MM.1S (cell line): ENCODE measurements at regions not wholly inside any gene's neighbourhood (a gene's known extent, or its start where the extent isn't known, plus 50 kb on each side); places are given as distances from the start of the nearest gene placed in this dataset.

Source experiments
- DNase-seq: peaks from one replicate; pipeline ENCODE4 v3.0.0-alpha.2; 2015
- H2AFZ ChIP-seq: fragments of 300-600 bp; sonication (generic); 2 replicates; pipeline ENCODE4 v1.6.0; 2016; ENCODE audit warnings: antibody characterized with exemption, low read length
- H3F3A ChIP-seq: fragments of 300-600 bp; sonication (generic); 2 replicates; pipeline ENCODE4 v1.6.1; 2016; ENCODE audit warnings: mild to moderate bottlenecking, antibody characterized with exemption, low read length, moderate library complexity, mixed read lengths; ENCODE audit not compliant: insufficient read depth
- H3K27ac ChIP-seq: fragments of 300-600 bp; sonication (generic); 2 replicates; pipeline ENCODE4 v1.5.1; 2016; ENCODE audit warnings: mild to moderate bottlenecking, low read length
- H3K27me3 ChIP-seq: fragments of 300-600 bp; sonication (generic); replicated peaks from 2 replicates; pipeline ENCODE4 v1.6.0; 2016; ENCODE audit warnings: low read length; ENCODE audit not compliant: insufficient read depth
- H3K36me3 ChIP-seq: fragments of 300-600 bp; sonication (generic); replicated peaks from 2 replicates; pipeline ENCODE4 v1.6.1; 2016; ENCODE audit warnings: mild to moderate bottlenecking, low read length, mixed read lengths; ENCODE audit not compliant: insufficient read depth
- H3K4me1 ChIP-seq: fragments of 300-600 bp; sonication (generic); 2 replicates; pipeline ENCODE4 v1.6.1; 2016; ENCODE audit warnings: low read length, mixed read lengths
- H3K4me2 ChIP-seq: fragments of 300-600 bp; sonication (generic); 2 replicates; pipeline ENCODE4 v1.6.0; 2016; ENCODE audit warnings: low read depth, low read length
- H3K4me3 ChIP-seq: fragments of 300-600 bp; sonication (generic); 2 replicates; pipeline ENCODE4 v1.5.1; 2016; ENCODE audit warnings: low read length, mixed read lengths
- H3K79me2 ChIP-seq: fragments of 300-600 bp; sonication (generic); 2 replicates; pipeline ENCODE4 v1.6.1; 2016; ENCODE audit warnings: mixed run types, low read length, mixed read lengths
- H3K9ac ChIP-seq: fragments of 300-600 bp; sonication (generic); 2 replicates; pipeline ENCODE4 v1.6.1; 2016; ENCODE audit warnings: low read length, mixed read lengths
- H3K9me2 ChIP-seq: fragments of 300-600 bp; sonication (generic); replicated peaks from 2 replicates; pipeline ENCODE4 v1.6.1; 2016; ENCODE audit warnings: mild to moderate bottlenecking, low read length, mixed read lengths; ENCODE audit not compliant: insufficient read depth
- H3K9me3 ChIP-seq: fragments of 300-600 bp; sonication (generic); replicated peaks from 2 replicates; pipeline ENCODE4 v1.6.1; 2016; ENCODE audit warnings: mild to moderate bottlenecking, low read length, mixed read lengths; ENCODE audit not compliant: insufficient read depth
- H4K20me1 ChIP-seq: fragments of 300-600 bp; sonication (generic); 2 replicates; pipeline ENCODE4 v1.6.1; 2016; ENCODE audit warnings: mild to moderate bottlenecking, low read length, moderate library complexity, mixed read lengths; ENCODE audit not compliant: insufficient read depth
- EZH2 ChIP-seq: fragments of 300-600 bp; sonication (generic); optimal IDR thresholded peaks from 2 replicates; pipeline ENCODE3; 2017; ENCODE audit warnings: low read depth, mild to moderate bottlenecking, antibody characterized with exemption, low read length, mixed read lengths
- EZH2phosphoT487 ChIP-seq: fragments of 300-600 bp; sonication (generic); IDR thresholded peaks from 2 replicates; pipeline ENCODE4 v1.6.1; 2018; ENCODE audit warnings: antibody characterized with exemption, low read length
- TF ChIP-seq, protein P1 (sequence below): fragments of 300-600 bp; sonication (generic); IDR thresholded peaks from 2 replicates; pipeline ENCODE4 v1.5.1; 2016; ENCODE audit warnings: antibody characterized with exemption, low read length, mixed read lengths

GRCh38 chr11:128215238-128215882 is 372.0 kb downstream of the ETS1 start:
- TF ChIP-seq EZH2 (no peak), EZH2phosphoT487 (no peak)
- TF ChIP-seq, protein P1, sequence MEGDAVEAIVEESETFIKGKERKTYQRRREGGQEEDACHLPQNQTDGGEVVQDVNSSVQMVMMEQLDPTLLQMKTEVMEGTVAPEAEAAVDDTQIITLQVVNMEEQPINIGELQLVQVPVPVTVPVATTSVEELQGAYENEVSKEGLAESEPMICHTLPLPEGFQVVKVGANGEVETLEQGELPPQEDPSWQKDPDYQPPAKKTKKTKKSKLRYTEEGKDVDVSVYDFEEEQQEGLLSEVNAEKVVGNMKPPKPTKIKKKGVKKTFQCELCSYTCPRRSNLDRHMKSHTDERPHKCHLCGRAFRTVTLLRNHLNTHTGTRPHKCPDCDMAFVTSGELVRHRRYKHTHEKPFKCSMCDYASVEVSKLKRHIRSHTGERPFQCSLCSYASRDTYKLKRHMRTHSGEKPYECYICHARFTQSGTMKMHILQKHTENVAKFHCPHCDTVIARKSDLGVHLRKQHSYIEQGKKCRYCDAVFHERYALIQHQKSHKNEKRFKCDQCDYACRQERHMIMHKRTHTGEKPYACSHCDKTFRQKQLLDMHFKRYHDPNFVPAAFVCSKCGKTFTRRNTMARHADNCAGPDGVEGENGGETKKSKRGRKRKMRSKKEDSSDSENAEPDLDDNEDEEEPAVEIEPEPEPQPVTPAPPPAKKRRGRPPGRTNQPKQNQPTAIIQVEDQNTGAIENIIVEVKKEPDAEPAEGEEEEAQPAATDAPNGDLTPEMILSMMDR: no peak
- Histone ChIP-seq H3F3A (no peaks in the 10 kb centered on the region), H3K9ac (no peak overlapping the region), H3K4me1 (no peaks in the 10 kb centered on the region), H3K4me3 (no peak overlapping the region), H4K20me1 (no peaks in the 10 kb centered on the region), H3K27ac (no peak overlapping the region), H3K4me2 (no peak overlapping the region), H3K79me2 (no peaks in the 10 kb centered on the region), H3K27me3 (no peaks in the 10 kb centered on the region), H3K9me2 (no peaks in the 10 kb centered on the region), H3K36me3 (no peaks in the 10 kb centered on the region), H3K9me3 (no peaks in the 10 kb centered on the region), H2AFZ (no peak overlapping the region)
- no peak for DNase-seq

DNA sequence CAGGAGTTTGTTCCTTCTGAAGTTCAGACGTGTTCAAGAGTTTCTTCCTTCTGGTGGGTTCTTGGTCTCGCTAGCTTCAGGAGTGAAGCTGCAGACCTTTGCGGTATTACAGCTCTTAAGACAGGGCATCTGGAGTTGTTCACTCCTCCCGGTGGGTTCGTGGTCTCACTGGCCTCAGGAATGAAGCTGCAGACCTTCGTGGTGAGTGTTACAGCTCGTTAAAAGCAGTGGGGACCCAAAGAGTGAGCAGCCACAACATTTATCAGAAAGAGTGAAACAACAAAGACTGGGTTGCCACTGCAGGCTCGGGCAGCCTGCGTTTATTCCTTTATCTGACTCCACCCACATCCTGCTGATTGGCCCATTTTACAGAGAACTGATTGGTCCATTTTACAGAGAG is 373.1 kb downstream of the ETS1 start:
- Histone ChIP-seq H3K27ac (no peak overlapping the region), H4K20me1 (no peaks in the 10 kb centered on the region), H3K4me2 (no peak overlapping the region), H3K79me2 (no peaks in the 10 kb centered on the region), H3F3A (no peaks in the 10 kb centered on the region), H3K9me2 (no peaks in the 10 kb centered on the region), H2AFZ (no peak overlapping the region), H3K4me3 (no peak overlapping the region), H3K36me3 (no peaks in the 10 kb centered on the region), H3K4me1 (no peaks in the 10 kb centered on the region), H3K27me3 (no peaks in the 10 kb centered on the region), H3K9ac (no peak overlapping the region), H3K9me3 (no peaks in the 10 kb centered on the region)
- DNase-seq: no peak
- TF ChIP-seq, protein P1: no peak
- TF ChIP-seq EZH2phosphoT487 (no peak), EZH2 (no peak)

GRCh38 chr11:128213461-128213860 is 373.9 kb downstream of the ETS1 start:
- Histone ChIP-seq H3K9ac (no peak overlapping the region), H3F3A (no peaks in the 10 kb centered on the region), H3K27ac (no peak overlapping the region), H3K36me3 (no peaks in the 10 kb centered on the region), H3K4me2 (no peak overlapping the region), H3K9me2 (no peaks in the 10 kb centered on the region), H3K27me3 (no peaks in the 10 kb centered on the region), H4K20me1 (no peaks in the 10 kb centered on the region), H3K4me3 (no peak overlapping the region), H3K9me3 (no peaks in the 10 kb centered on the region), H2AFZ (no peak overlapping the region), H3K4me1 (no peaks in the 10 kb centered on the region), H3K79me2 (no peaks in the 10 kb centered on the region)
- DNase-seq: no peak
- no peak for TF ChIP-seq EZH2phosphoT487
- TF ChIP-seq, protein P1: no peak
- no peak for TF ChIP-seq EZH2
